ENCODE measurements at regions not wholly inside any gene's neighbourhood (a gene's known extent, or its start where the extent isn't known, plus 50 kb on each side); places are given as distances from the start of the nearest gene placed in this dataset.

DNA sequence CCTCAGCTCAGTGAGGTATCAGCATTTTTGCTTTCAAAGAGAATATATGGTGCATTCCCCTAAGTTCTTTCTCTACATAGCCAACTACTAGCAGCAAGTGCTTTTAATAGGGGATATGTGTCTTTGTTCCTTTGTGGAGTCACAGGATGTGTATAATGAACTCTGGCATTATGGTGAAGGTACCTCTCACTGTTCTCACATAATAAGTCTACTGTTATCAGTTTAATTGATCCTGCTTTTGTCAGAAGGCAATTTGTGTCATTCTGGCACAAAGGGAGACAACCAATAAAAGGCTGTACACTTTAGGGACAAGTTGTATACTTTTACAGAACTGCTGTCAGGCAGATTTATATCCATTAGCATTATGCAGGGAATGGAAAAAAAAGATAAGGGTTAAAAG lies 531.4 kb upstream of the RIOK2 start:
- TF ChIP-seq, protein P1, sequence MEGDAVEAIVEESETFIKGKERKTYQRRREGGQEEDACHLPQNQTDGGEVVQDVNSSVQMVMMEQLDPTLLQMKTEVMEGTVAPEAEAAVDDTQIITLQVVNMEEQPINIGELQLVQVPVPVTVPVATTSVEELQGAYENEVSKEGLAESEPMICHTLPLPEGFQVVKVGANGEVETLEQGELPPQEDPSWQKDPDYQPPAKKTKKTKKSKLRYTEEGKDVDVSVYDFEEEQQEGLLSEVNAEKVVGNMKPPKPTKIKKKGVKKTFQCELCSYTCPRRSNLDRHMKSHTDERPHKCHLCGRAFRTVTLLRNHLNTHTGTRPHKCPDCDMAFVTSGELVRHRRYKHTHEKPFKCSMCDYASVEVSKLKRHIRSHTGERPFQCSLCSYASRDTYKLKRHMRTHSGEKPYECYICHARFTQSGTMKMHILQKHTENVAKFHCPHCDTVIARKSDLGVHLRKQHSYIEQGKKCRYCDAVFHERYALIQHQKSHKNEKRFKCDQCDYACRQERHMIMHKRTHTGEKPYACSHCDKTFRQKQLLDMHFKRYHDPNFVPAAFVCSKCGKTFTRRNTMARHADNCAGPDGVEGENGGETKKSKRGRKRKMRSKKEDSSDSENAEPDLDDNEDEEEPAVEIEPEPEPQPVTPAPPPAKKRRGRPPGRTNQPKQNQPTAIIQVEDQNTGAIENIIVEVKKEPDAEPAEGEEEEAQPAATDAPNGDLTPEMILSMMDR (IDR thresholded peaks at IDR 0.05; ENCODE audit: unreplicated experiment in 3 of 3): no peak
- Mint-ChIP-seq H3K36me3 (ENCODE audit: low read depth) (no peaks in the 10 kb centered on the region), H3K9me3 (no peaks in the 10 kb centered on the region), H3K4me1 (no peaks in the 10 kb centered on the region), H3K27ac (no peak overlapping the region), H3K27me3 (ENCODE audit: low read depth) (no peaks in the 10 kb centered on the region), H3K4me3 (no peak overlapping the region)

DNA sequence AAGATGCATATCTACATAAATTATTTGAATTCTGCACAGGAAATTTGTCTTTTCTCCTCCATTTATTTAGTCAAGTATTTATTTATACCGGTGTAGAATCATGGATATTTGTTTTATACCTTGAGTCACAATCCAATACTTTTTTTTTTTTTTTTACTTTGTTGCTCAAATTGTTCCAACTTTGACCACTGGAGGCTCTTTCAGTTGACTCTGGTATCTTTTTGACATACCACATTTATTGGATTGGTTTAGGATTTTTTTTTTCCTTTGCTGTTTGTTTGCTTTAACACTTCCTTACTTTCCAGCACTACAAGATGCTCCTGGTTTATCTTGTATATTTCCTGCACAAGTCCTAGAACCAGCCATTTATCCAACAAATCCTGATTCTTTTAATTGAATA lies 543.1 kb upstream of the RIOK2 start:
- Mint-ChIP-seq H3K27ac (no peak overlapping the region), H3K9me3 (peaks cover 9% of the 10 kb centered on the region), H3K27me3 (ENCODE audit: low read depth) (no peaks in the 10 kb centered on the region), H3K36me3 (ENCODE audit: low read depth) (no peaks in the 10 kb centered on the region), H3K4me1 (no peaks in the 10 kb centered on the region), H3K4me3 (no peak overlapping the region)
- TF ChIP-seq, protein P1 (IDR thresholded peaks at IDR 0.05; ENCODE audit: unreplicated experiment in 3 of 3): no peak

DNA sequence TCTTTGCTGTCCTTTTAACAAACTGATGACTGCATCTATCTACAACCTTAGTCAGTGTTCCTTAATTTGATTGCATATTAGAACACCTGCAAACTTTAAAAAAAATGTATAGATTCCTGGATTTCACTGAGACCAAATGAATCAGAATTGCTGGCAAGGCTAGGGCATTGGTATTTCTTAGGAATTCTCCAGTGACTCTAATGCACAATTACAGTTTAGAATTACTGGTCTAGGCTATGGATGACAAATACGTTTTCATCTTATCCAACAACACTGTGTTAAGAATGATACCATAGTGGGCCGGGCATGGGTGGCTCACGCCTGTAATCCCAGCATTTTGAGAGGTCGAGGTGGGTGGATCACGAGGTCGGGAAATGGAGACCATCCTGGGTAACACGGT lies 545.9 kb upstream of the RIOK2 start:
- TF ChIP-seq, protein P1 (IDR thresholded peaks at IDR 0.05; ENCODE audit: unreplicated experiment in 3 of 3): no peak
- H3K27me3 Mint-ChIP-seq (ENCODE audit: low read depth): no peaks in the 10 kb centered on the region
- no peaks in the 10 kb centered on the region for H3K4me1 Mint-ChIP-seq
- no peaks in the 10 kb centered on the region for H3K36me3 Mint-ChIP-seq (ENCODE audit: low read depth)
- no peak overlapping the region for H3K27ac Mint-ChIP-seq
- H3K9me3 Mint-ChIP-seq: peaks cover 4% of the 10 kb centered on the region
- H3K4me3 Mint-ChIP-seq: no peak overlapping the region

DNA sequence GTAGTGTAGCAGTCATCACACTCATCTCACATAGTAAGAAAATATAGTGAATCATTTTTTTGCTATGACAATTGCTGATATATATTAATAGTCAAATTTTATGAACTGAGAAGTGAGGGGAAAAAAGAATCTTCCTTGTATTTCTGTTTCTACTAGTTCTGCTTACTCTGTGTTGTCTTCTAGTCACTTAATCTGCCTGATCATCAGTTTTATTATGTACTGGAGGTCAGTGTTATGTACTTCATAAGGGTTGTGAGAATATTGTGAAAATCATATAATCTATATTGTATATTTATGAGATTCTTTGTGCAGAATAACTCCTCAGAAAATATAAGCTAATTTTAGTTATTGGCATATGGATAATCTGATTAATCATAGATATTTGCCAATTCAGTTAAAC lies 546.9 kb upstream of the RIOK2 start:
- H3K9me3 Mint-ChIP-seq: no peaks in the 10 kb centered on the region
- H3K4me3 Mint-ChIP-seq: no peak overlapping the region
- H3K27ac Mint-ChIP-seq: no peak overlapping the region
- H3K4me1 Mint-ChIP-seq: no peaks in the 10 kb centered on the region
- no peaks in the 10 kb centered on the region for H3K36me3 Mint-ChIP-seq (ENCODE audit: low read depth)
- no peaks in the 10 kb centered on the region for H3K27me3 Mint-ChIP-seq (ENCODE audit: low read depth)
- TF ChIP-seq, protein P1 (IDR thresholded peaks at IDR 0.05; ENCODE audit: unreplicated experiment in 3 of 3): no peak

DNA sequence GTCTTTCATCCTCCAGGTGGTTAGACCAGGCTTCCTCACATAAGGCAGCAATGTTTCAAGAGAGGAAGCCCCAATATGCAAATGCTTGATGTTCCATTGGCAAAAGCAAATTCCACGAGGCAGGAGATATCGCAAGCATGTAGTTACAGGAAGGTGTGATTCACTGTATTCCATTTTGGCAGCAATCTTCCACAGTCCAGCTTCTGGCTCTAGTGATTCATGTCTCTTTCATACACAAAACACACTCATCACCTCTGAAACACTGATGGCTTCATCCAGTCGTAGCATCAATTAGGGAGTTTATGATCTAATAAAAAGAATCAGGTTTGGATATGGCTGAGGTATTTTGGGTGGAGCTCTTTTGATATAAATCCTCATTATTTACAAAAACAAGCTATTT lies 552.2 kb upstream of the RIOK2 start:
- H3K4me1 Mint-ChIP-seq: no peaks in the 10 kb centered on the region
- H3K36me3 Mint-ChIP-seq (ENCODE audit: low read depth): no peaks in the 10 kb centered on the region
- TF ChIP-seq, protein P1 (IDR thresholded peaks at IDR 0.05; ENCODE audit: unreplicated experiment in 3 of 3): no peak
- H3K27ac Mint-ChIP-seq: no peak overlapping the region
- no peaks in the 10 kb centered on the region for H3K9me3 Mint-ChIP-seq
- no peaks in the 10 kb centered on the region for H3K27me3 Mint-ChIP-seq (ENCODE audit: low read depth)
- no peak overlapping the region for H3K4me3 Mint-ChIP-seq

DNA sequence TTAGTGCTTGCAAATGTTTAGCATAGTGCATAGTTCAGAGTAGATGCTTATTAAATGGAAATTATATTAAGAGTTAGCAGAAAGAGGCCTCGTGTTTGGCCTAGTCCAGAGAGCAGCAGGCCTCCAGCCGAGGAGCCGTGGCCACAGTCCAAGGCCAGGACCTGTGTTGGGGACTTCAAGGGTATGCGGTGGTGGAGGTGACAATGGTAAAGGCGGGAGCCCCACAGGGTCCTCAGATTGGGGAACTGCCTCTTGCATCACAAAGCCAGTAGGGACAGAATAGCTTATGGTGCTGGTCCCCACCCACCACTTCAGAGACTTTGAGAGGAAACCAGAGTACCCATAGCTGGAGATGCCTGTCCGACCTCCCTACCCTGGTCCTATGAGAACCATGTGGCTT lies 554.6 kb upstream of the RIOK2 start:
- no peak overlapping the region for H3K27ac Mint-ChIP-seq
- H3K36me3 Mint-ChIP-seq (ENCODE audit: low read depth): no peaks in the 10 kb centered on the region
- no peaks in the 10 kb centered on the region for H3K27me3 Mint-ChIP-seq (ENCODE audit: low read depth)
- TF ChIP-seq, protein P1 (IDR thresholded peaks at IDR 0.05; ENCODE audit: unreplicated experiment in 3 of 3): no peak
- H3K9me3 Mint-ChIP-seq: no peaks in the 10 kb centered on the region
- no peaks in the 10 kb centered on the region for H3K4me1 Mint-ChIP-seq
- no peak overlapping the region for H3K4me3 Mint-ChIP-seq
